GM19372 (cell line): ENCODE measurements at regions not wholly inside any gene's neighbourhood (a gene's known extent, or its start where the extent isn't known, plus 50 kb on each side); places are given as distances from the start of the nearest gene placed in this dataset.
"Not testable (repeated sequence)": the region's sequence is repeated elsewhere in the genome, so short reads cannot be mapped to it uniquely, and the experiment has no call there.

Experiments
- ATAC-seq: cut with Tn5 transposase; IDR thresholded peaks from one replicate; pipeline ENCODE4 v1.9.1; 2021; ENCODE audit warnings: mild to moderate bottlenecking, low read depth, moderate library complexity; ENCODE audit not compliant: unreplicated experiment

- ATAC-seq, result no peak
These were observed 500.9 kb upstream of the PTBP2 start for GRCh38 chr1:96220651-96221050.

GRCh38 chr1:96222701-96223100 lies 498.9 kb upstream of the PTBP2 start:
- ATAC-seq, result no peak

GRCh38 chr1:96224229-96224628 lies 497.4 kb upstream of the PTBP2 start:
- not testable (repeated sequence) for ATAC-seq

- ATAC-seq, result no peak
These were observed 488.2 kb upstream of the PTBP2 start for GRCh38 chr1:96233422-96233821.

GRCh38 chr1:96234299-96234698 lies 487.3 kb upstream of the PTBP2 start:
- ATAC-seq, result no peak

GRCh38 chr1:96236156-96236739 lies 485.3 kb upstream of the PTBP2 start:
- no peak for ATAC-seq

- ATAC-seq, result no peak
These were observed 483.2 kb upstream of the PTBP2 start for GRCh38 chr1:96238426-96238825.

GRCh38 chr1:96240438-96240837 lies 481.1 kb upstream of the PTBP2 start:
- ATAC-seq, result no peak

- ATAC-seq, result no peak
These were observed 468.1 kb upstream of the PTBP2 start for GRCh38 chr1:96253246-96254035.

GRCh38 chr1:96256130-96256790 lies 465.3 kb upstream of the PTBP2 start:
- no peak for ATAC-seq

GRCh38 chr1:96259399-96259798 lies 462.2 kb upstream of the PTBP2 start:
- ATAC-seq, result no peak

- no peak for ATAC-seq
These were observed 440.1 kb upstream of the PTBP2 start for GRCh38 chr1:96281491-96281890.

GRCh38 chr1:96290033-96290432 lies 431.6 kb upstream of the PTBP2 start:
- ATAC-seq, result no peak

GRCh38 chr1:96290801-96291200 lies 430.8 kb upstream of the PTBP2 start:
- ATAC-seq, result no peak

- ATAC-seq, result no peak
These were observed 430.1 kb upstream of the PTBP2 start for GRCh38 chr1:96291468-96291867.

- ATAC-seq, result no peak
These were observed 429.4 kb upstream of the PTBP2 start for GRCh38 chr1:96292141-96292540.

- ATAC-seq, result no peak
These were observed 424.6 kb upstream of the PTBP2 start for GRCh38 chr1:96296991-96297390.

GRCh38 chr1:96306809-96307560 lies 414.6 kb upstream of the PTBP2 start:
- ATAC-seq, result no peak

- no peak for ATAC-seq
These were observed 413.3 kb upstream of the PTBP2 start for GRCh38 chr1:96308314-96308713.

- ATAC-seq, result no peak
These were observed 411.8 kb upstream of the PTBP2 start for GRCh38 chr1:96309783-96310182.

- ATAC-seq, result no peak
These were observed 408.4 kb upstream of the PTBP2 start for GRCh38 chr1:96313216-96313615.
